A673 (cell line): ENCODE measurements at regions not wholly inside any gene's neighbourhood (a gene's known extent, or its start where the extent isn't known, plus 50 kb on each side); places are given as distances from the start of the nearest gene placed in this dataset.

Experiments
- BruUV-seq: library from RNA; stranded (reverse); fragments of 400-500 nt; replicated peaks from 2 replicates; lab custom pipeline; 2021; lab: Mats Ljungman, UMichigan
- CTCF ChIA-PET: fragments of 300-600 bp; sonication (Branson Sonifier 250); formaldehyde crosslinking; loops from one replicate; lab custom pipeline; 2022; ENCODE audit warnings: antibody characterized with exemption; lab: Charles Lee
- POLR2A ChIA-PET: fragments of 300-600 bp; sonication (Branson Sonifier 250); formaldehyde crosslinking; loops from one replicate; lab custom pipeline; 2022; ENCODE audit warnings: antibody characterized with exemption; ENCODE audit not compliant: low non-redundant PET; lab: Charles Lee
- DNase-seq: peaks from one replicate; pipeline ENCODE4 v3.0.0-alpha.2; 2015; ENCODE audit warnings: low spot score
- H3K27ac ChIP-seq: fragments of 200-600 bp; sonication (generic); 2 replicates; pipeline ENCODE4 v1.5.1; 2016; ENCODE audit warnings: mixed run types, low read depth, mild to moderate bottlenecking, mixed read lengths, antibody characterized with exemption, low read length; ENCODE audit not compliant: poor library complexity, severe bottlenecking
- H3K27me3 ChIP-seq: fragments of 200-600 bp; sonication (generic); replicated peaks from 2 replicates; pipeline ENCODE4 v1.6.1; 2017; ENCODE audit warnings: mixed run types, low read depth, mild to moderate bottlenecking, mixed read lengths, antibody characterized with exemption, low read length; ENCODE audit not compliant: insufficient read depth, poor library complexity
- H3K36me3 ChIP-seq: fragments of 200-600 bp; sonication (generic); 2 replicates; pipeline ENCODE4 v1.6.1; 2016; ENCODE audit warnings: mixed run types, mild to moderate bottlenecking, mixed read lengths, antibody characterized with exemption, low read length; ENCODE audit not compliant: insufficient read depth, poor library complexity, severe bottlenecking
- H3K4me1 ChIP-seq: fragments of 200-600 bp; sonication (generic); 2 replicates; pipeline ENCODE4 v1.6.1; 2017; ENCODE audit warnings: mixed run types, mild to moderate bottlenecking, mixed read lengths, antibody characterized with exemption, low read length; ENCODE audit not compliant: insufficient read depth, poor library complexity, severe bottlenecking
- H3K4me3 ChIP-seq: fragments of 200-600 bp; sonication (generic); 2 replicates; pipeline ENCODE4 v1.5.1; 2016; ENCODE audit warnings: low read depth, mixed run types, mild to moderate bottlenecking, mixed read lengths, low read length; ENCODE audit not compliant: poor library complexity, severe bottlenecking
- H3K9me3 ChIP-seq: fragments of 200-600 bp; sonication (generic); 2 replicates; pipeline ENCODE4 v1.6.1; 2016; ENCODE audit warnings: mixed run types, low read depth, mild to moderate bottlenecking, mixed read lengths, antibody characterized with exemption, low read length; ENCODE audit not compliant: poor library complexity, severe bottlenecking
- CTCF ChIP-seq: fragments of 300-800, 200-600 bp; sonication (generic); conservative IDR thresholded peaks from 2 replicates; pipeline ENCODE4 v1.5.1; 2017; ENCODE audit warnings: low read depth, mild to moderate bottlenecking, antibody characterized with exemption, low read length, moderate library complexity, mixed read lengths
- EZH2 ChIP-seq: fragments of 200-600 bp; sonication (generic); IDR thresholded peaks from 2 replicates; pipeline ENCODE4 v1.6.1; 2017; ENCODE audit warnings: borderline replicate concordance, low read depth, mild to moderate bottlenecking, mixed read lengths, antibody characterized with exemption, low read length; ENCODE audit not compliant: poor library complexity, severe bottlenecking
- intact Hi-C: fragments of 100-400 bp; cut with micrococcal nuclease; formaldehyde crosslinking; loops from one replicate; pipeline ENCODE4 v1.10.0; 2022; ENCODE audit not compliant: unreplicated experiment

- Histone ChIP-seq H3K4me3 (no peak overlapping the region), H3K9me3 (no peaks in the 10 kb centered on the region), H3K36me3 (no peaks in the 10 kb centered on the region), H3K4me1 (no peaks in the 10 kb centered on the region), H3K27me3 (no peaks in the 10 kb centered on the region), H3K27ac (no peak overlapping the region)
- DNase-seq, result no peak
- intact Hi-C loops, result no loop called here
- ChIA-PET POLR2A (no interaction called here), CTCF (no interaction called here)
- no TSS peak for BruUV-seq
- TF ChIP-seq EZH2 (no peak), CTCF (no peak)
Observed at GRCh38 chr3:34957677-34958076, 681.6 kb upstream of the ARPP21 start.

- POLR2A ChIA-PET, result interaction anchor here (0.5 kb wide), 1 partner anchor 893 kb away, joined by 3 read pairs; no protein-coding TSS in a partner anchor
Observed at GRCh38 chr3:34969513-34969912, 669.8 kb upstream of the ARPP21 start.

DNA sequence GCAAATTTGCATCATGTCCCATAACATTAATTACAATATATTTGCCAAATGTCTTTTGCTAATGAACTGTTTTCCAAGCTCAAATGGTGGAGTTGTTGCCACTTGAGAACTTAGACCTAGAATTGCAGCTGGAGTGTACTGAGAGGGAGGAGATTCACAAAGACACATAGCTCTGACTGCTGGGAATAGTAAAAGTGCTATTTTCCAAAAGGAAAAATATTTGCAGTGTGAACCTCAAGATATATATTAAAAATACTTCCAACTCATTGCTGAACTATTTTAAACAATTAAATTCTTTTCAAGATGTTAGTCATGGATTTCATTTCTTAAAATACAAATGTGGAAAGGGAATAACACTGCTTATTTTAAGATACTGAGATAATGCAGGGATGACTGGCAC, 666.8 kb upstream of the ARPP21 start:
- peaks cover 4% of the 10 kb centered on the region for H3K9me3 ChIP-seq
- peaks cover 22% of the 10 kb centered on the region for H3K4me1 ChIP-seq
- ChIA-PET POLR2A (no interaction called here), CTCF (interaction anchor here (0.7 kb wide), 1 partner anchor 8 kb away, joined by 3 read pairs; no protein-coding TSS in a partner anchor)
- no peak for DNase-seq
- no peak overlapping the region for H3K4me3 ChIP-seq
- intact Hi-C loops, result no loop called here
- TF ChIP-seq EZH2, result no peak
- no peak for TF ChIP-seq CTCF
- BruUV-seq, result no TSS peak
- no peaks in the 10 kb centered on the region for H3K36me3 ChIP-seq
- no peaks in the 10 kb centered on the region for H3K27me3 ChIP-seq
- peak overlapping the region; percentile 26 for H3K27ac ChIP-seq

More at GRCh38 chr3:34969513-34969912, 669.8 kb upstream of the ARPP21 start:
- no peak for DNase-seq
- Histone ChIP-seq H3K27me3 (no peaks in the 10 kb centered on the region), H3K4me1 (peaks cover 22% of the 10 kb centered on the region), H3K4me3 (no peak overlapping the region), H3K27ac (no peak overlapping the region), H3K36me3 (no peaks in the 10 kb centered on the region), H3K9me3 (no peaks in the 10 kb centered on the region)
- no peak for TF ChIP-seq EZH2
- peak; percentile 21; the same call in 1 of the 2 replicates for TF ChIP-seq CTCF
- CTCF ChIA-PET, result no interaction called here
- intact Hi-C loops, result no loop called here
- BruUV-seq, result no TSS peak
